Coronary artery (tissue), 2 donors: ENCODE measurements at regions not wholly inside any gene's neighbourhood (a gene's known extent, or its start where the extent isn't known, plus 50 kb on each side); places are given as distances from the start of the nearest gene placed in this dataset.

Source experiments
- DNase-seq: peaks from one replicate; pipeline ENCODE4 v3.0.0-alpha.2; 2017; ENCODE audit warnings: low spot score
- H3K27ac ChIP-seq, 2 donors: fragments of 200-600 bp; sonication (generic); one replicate each; pipeline ENCODE4 v1.5.1; 2016 to 2019
- H3K4me3 ChIP-seq: fragments of 200-600 bp; sonication (generic); 2 replicates; pipeline ENCODE4 v1.5.1; 2016; ENCODE audit warnings: mild to moderate bottlenecking, moderate library complexity
- CTCF ChIP-seq: fragments of 200-600 bp; sonication (generic); IDR thresholded peaks from one replicate; pipeline ENCODE4 v1.5.1; 2019; ENCODE audit warnings: antibody characterized with exemption

GRCh38 chr6:167514524-167514923 is 189.6 kb downstream of the TTLL2 start:
- no peak overlapping the region for H3K27ac ChIP-seq
- no peak for DNase-seq
- no peak overlapping the region for H3K4me3 ChIP-seq
- no peak for TF ChIP-seq CTCF

- H3K4me3 ChIP-seq: no peak overlapping the region
- TF ChIP-seq CTCF: no peak
- no peak overlapping the region for H3K27ac ChIP-seq
- DNase-seq: no peak
Measured at GRCh38 chr6:167515873-167516507, 191.1 kb downstream of the TTLL2 start.

- H3K4me3 ChIP-seq: no peak overlapping the region
- TF ChIP-seq CTCF: no peak
- no peak for DNase-seq
- H3K27ac ChIP-seq: no peak overlapping the region
Measured at GRCh38 chr6:167517254-167517916, 192.5 kb downstream of the TTLL2 start.

GRCh38 chr6:167523426-167523825 is 198.5 kb downstream of the TTLL2 start:
- no peak for TF ChIP-seq CTCF
- DNase-seq: no peak
- no peak overlapping the region for H3K4me3 ChIP-seq
- no peak overlapping the region for H3K27ac ChIP-seq

DNA sequence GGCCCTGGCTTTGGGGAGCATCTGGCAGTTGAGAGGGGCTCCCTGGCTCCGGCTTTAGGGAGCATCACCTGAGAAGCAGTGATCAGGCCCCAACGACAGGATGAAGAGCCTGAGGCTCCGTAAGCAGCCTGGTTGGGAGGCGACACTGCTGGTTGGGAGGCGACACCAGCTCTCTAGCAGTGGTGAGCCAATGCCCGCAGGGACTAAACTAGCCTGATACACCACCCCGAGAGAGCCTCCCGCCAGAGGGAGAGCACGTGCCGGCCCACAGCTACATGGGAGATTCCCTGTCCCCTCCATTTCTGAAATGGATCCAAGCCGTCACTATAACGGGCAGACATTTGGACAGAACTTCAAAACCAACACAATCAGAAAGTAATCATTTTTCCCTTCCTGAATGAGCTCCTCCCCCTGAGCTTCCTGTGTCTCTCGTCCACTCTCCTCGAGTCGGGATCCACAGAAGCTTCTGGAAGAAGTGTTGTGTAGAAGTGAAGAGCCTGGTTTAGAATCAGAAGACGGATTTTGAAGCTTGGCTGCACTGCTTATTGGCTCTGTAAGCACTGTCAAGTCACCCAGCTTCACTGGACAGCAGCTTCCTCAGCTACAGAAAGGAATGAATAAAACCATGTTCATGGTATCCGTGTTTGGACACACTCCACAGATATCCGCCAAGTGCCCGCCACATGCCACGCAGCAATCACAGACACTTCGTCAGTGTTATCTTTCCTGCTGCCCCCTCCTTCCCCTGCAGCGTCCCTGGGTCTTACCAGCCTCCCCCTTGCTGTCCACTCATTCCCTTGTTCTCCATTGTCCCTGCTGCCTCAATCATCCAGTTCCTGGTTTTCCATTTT is 199.6 kb downstream of the TTLL2 start:
- TF ChIP-seq CTCF: no peak
- Histone ChIP-seq H3K4me3 (no peak overlapping the region), H3K27ac (no peak overlapping the region)
- no peak for DNase-seq

DNA sequence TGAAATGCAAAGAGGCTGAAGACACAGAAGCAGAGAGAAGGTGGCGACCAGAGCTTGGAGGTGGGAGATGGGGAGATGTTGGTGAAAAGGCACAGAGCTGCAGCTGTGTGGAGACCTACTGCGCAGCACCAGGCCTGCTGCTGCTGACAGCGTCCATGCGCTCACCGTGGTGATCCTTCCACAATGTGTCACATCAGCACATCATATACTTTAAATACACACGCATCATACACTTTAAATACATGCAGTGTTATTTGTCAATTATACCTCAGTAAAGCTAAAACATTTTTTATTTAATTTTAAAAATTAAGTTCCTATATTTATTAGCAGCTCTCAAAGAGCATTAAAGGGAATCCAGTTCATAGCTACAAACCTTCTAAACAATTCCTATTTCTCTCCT is 200.9 kb downstream of the TTLL2 start:
- Histone ChIP-seq H3K27ac (no peak overlapping the region), H3K4me3 (no peak overlapping the region)
- no peak for DNase-seq
- no peak for TF ChIP-seq CTCF
